PC-9 (cell line): ENCODE measurements at regions not wholly inside any gene's neighbourhood (a gene's known extent, or its start where the extent isn't known, plus 50 kb on each side); places are given as distances from the start of the nearest gene placed in this dataset.

ENCODE experiments used
- EZH2 ChIP-seq: fragments of 200-600 bp; sonication (generic); IDR thresholded peaks from 2 replicates; pipeline ENCODE4 v1.8.0; 2017; ENCODE audit warnings: antibody characterized with exemption, low read depth
- TF ChIP-seq, protein P1 (sequence below): fragments of 200-600 bp; sonication (generic); conservative IDR thresholded peaks from 2 replicates; pipeline ENCODE4 v1.6.1; 2017; ENCODE audit warnings: mixed run types, antibody characterized with exemption, mild to moderate bottlenecking, moderate library complexity

DNA sequence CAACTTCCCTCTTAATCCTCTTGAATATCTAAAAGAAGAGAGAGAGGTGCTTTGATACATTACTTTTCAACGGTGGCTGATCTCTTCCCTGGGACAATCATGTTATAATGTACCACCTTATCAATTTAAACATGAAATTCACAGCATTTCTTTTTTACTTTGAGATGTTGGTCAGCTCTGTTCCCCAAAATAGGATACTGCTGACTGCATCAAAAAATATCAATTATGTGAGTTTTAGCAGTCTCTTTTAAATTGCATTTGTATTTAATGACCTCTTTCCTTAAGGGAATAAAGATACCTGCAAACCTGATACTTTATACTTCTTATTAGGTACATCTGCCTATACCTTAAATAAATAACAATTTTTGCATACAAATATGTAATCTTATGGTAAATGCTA, 58.4 kb upstream of the MARCHF11 start:
- TF ChIP-seq, protein P1, sequence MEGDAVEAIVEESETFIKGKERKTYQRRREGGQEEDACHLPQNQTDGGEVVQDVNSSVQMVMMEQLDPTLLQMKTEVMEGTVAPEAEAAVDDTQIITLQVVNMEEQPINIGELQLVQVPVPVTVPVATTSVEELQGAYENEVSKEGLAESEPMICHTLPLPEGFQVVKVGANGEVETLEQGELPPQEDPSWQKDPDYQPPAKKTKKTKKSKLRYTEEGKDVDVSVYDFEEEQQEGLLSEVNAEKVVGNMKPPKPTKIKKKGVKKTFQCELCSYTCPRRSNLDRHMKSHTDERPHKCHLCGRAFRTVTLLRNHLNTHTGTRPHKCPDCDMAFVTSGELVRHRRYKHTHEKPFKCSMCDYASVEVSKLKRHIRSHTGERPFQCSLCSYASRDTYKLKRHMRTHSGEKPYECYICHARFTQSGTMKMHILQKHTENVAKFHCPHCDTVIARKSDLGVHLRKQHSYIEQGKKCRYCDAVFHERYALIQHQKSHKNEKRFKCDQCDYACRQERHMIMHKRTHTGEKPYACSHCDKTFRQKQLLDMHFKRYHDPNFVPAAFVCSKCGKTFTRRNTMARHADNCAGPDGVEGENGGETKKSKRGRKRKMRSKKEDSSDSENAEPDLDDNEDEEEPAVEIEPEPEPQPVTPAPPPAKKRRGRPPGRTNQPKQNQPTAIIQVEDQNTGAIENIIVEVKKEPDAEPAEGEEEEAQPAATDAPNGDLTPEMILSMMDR: no peak
- no peak for TF ChIP-seq EZH2
